ENCODE measurements at regions not wholly inside any gene's neighbourhood (a gene's known extent, or its start where the extent isn't known, plus 50 kb on each side); places are given as distances from the start of the nearest gene placed in this dataset.

DNA sequence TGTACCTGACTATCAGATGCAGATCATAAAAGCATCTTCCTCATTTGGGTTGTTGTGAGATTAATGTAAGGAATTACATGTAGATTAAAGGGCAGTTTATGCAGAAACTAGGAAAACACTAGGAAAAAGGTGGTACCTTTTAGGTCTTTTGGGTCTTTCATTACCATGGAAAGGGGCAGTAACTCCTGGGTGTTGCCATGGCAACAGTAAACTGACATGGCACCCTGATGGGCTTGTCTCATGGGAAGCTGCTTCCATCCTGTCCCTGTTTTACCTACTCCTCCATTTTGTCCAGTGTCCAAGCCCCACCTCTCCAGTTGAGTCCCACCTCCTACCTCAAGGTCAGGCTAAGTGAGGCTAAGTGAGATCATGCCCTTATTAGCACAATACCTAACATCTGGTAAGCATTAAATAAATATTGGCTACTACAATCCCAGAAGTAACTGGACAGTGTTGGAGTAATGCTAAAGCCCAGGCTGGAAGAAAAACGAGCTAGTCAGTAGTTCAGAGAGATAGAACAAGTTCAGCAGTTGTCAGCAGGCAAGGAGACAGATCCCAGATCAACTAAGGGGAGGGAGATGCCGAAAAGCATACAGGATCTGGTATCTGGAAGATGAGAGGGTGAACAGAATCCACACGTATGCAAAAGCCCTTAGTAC is 240.0 kb upstream of the AUTS2 start:
- H2BK15ac ChIP-seq (ENCODE audit: low read depth, low read length): no peak overlapping the region
- no peak overlapping the region for H3K4me2 ChIP-seq (ENCODE audit: low read depth, low read length)
- POLR2A ChIA-PET (ENCODE audit: unreplicated experiment): no interaction called here
- H3K9me3 ChIP-seq (ENCODE audit: control insufficient read depth, insufficient read depth, low read length): peaks cover 13% of the 10 kb centered on the region; the same call in 1 of the 2 replicates
- H4K8ac ChIP-seq (ENCODE audit: low read depth in 2 of 2, low read length in 2 of 2): no peak overlapping the region
- H3K14ac ChIP-seq (replicated peaks; ENCODE audit: low read depth, low read length): no peak overlapping the region
- no peak overlapping the region for H4K91ac ChIP-seq (ENCODE audit: insufficient read depth, low read depth, low read length)
- TF ChIP-seq, protein P1, sequence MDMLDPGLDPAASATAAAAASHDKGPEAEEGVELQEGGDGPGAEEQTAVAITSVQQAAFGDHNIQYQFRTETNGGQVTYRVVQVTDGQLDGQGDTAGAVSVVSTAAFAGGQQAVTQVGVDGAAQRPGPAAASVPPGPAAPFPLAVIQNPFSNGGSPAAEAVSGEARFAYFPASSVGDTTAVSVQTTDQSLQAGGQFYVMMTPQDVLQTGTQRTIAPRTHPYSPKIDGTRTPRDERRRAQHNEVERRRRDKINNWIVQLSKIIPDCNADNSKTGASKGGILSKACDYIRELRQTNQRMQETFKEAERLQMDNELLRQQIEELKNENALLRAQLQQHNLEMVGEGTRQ (IDR thresholded peaks at IDR 0.05; ENCODE audit: low read depth, low read length): no peak
- no peak for TF ChIP-seq NFE2L2 (IDR thresholded peaks at IDR 0.05; ENCODE audit: low read depth, low read length)
- no peak for TF ChIP-seq RFX5 (IDR thresholded peaks at IDR 0.05; ENCODE audit: low read depth, low read length)
- TF ChIP-seq BHLHE40 (IDR thresholded peaks at IDR 0.05; ENCODE audit: low read depth, low read length): no peak
- no peak for TF ChIP-seq SMC3 (IDR thresholded peaks at IDR 0.05; ENCODE audit: low read depth, low read length)
- TF ChIP-seq FOS (IDR thresholded peaks at IDR 0.05; ENCODE audit: low read depth, low read length): no peak
- TF ChIP-seq CEBPB (IDR thresholded peaks at IDR 0.05; ENCODE audit: low read depth, low read length): no peak
- no peak for TF ChIP-seq MXI1 (IDR thresholded peaks at IDR 0.05; ENCODE audit: borderline replicate concordance, low read depth, low read length)
- no peak for TF ChIP-seq POLR2A (IDR thresholded peaks at IDR 0.05; ENCODE audit: low read depth, low read length)
- TF ChIP-seq, protein P2, sequence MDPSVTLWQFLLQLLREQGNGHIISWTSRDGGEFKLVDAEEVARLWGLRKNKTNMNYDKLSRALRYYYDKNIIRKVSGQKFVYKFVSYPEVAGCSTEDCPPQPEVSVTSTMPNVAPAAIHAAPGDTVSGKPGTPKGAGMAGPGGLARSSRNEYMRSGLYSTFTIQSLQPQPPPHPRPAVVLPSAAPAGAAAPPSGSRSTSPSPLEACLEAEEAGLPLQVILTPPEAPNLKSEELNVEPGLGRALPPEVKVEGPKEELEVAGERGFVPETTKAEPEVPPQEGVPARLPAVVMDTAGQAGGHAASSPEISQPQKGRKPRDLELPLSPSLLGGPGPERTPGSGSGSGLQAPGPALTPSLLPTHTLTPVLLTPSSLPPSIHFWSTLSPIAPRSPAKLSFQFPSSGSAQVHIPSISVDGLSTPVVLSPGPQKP (IDR thresholded peaks at IDR 0.05; ENCODE audit: borderline replicate concordance, low read depth, low read length): no peak
- TF ChIP-seq RCOR1 (IDR thresholded peaks at IDR 0.05; ENCODE audit: insufficient replicate concordance, low read length): no peak
- no peak for TF ChIP-seq CHD1 (IDR thresholded peaks at IDR 0.05; ENCODE audit: low read depth, low read length)
- no peaks in the 10 kb centered on the region for H3K4me1 ChIP-seq (ENCODE audit: control insufficient read depth, insufficient read depth, low read length)
- dilution Hi-C loops (cut with HindIII; ENCODE audit: low sequenced_read_pairs, unreplicated experiment): no loop called here
- intact Hi-C loops (cut with micrococcal nuclease): no loop called here
- no peaks in the 10 kb centered on the region for H3K27me3 ChIP-seq (ENCODE audit: control insufficient read depth, insufficient read depth, low read length)
- H2AK9ac ChIP-seq (replicated peaks; ENCODE audit: low read depth, low read length, poor library complexity): no peak overlapping the region
- no peak overlapping the region for H2AK5ac ChIP-seq (ENCODE audit: low read depth, low read length)
- no peaks in the 10 kb centered on the region for H4K20me1 ChIP-seq (ENCODE audit: insufficient read depth, low read length)
- no peak overlapping the region for H3K56ac ChIP-seq (ENCODE audit: extremely low read depth, insufficient read depth, low read length)
- no peak overlapping the region for H3K18ac ChIP-seq (ENCODE audit: low read depth, low read length)
- in situ Hi-C loops (cut with MboI; ENCODE audit: low sequenced_read_pairs): no loop called here
- H3K4me3 ChIP-seq (ENCODE audit: insufficient read depth, low read depth, low read length): no peak overlapping the region
- no peak for DNase-seq
- no peak overlapping the region for H4K5ac ChIP-seq (ENCODE audit: low read depth, low read length)
- no peaks in the 10 kb centered on the region for H3K79me1 ChIP-seq (ENCODE audit: low read depth in 1 of 2, low read length in 2 of 2)
- no peaks in the 10 kb centered on the region for H3K9me1 ChIP-seq (ENCODE audit: insufficient read depth, low read length)
- BruUV-seq (replicated peaks): no TSS peak
- no peak overlapping the region for H3K9ac ChIP-seq (ENCODE audit: low read depth, low read length)
- ATAC-seq (ENCODE audit: low read depth): no peak
- no peak overlapping the region for H3K27ac ChIP-seq (ENCODE audit: insufficient read depth, low read length)
- WGBS, 2 experiments (ENCODE audit: extremely low coverage in 2 of 2, insufficient read length in 1 of 2): no CpG with 5 or more reads among the region's 3 CpGs
- no peak overlapping the region for H2BK20ac ChIP-seq (ENCODE audit: low read depth, low read length)
- no peaks in the 10 kb centered on the region for H3K36me3 ChIP-seq (ENCODE audit: control insufficient read depth, insufficient read depth, low read length)
- no peak overlapping the region for H3K4ac ChIP-seq (ENCODE audit: low read depth, low read length)
- no peak overlapping the region for H2AFZ ChIP-seq (replicated peaks; ENCODE audit: low read length, poor library complexity)
- H3K23ac ChIP-seq (ENCODE audit: low read depth, low read length): no peak overlapping the region
- H2BK5ac ChIP-seq (ENCODE audit: low read depth, low read length, poor library complexity, severe bottlenecking): no peak overlapping the region
- H2BK120ac ChIP-seq (ENCODE audit: low read depth, low read length): no peak overlapping the region
- CTCF ChIA-PET: no interaction called here

Data from IMR-90 (cell line).